Esophagus squamous epithelium (tissue), 5 donors: ENCODE measurements at regions not wholly inside any gene's neighbourhood (a gene's known extent, or its start where the extent isn't known, plus 50 kb on each side); places are given as distances from the start of the nearest gene placed in this dataset.

Source experiments
- DNase-seq: peaks from one replicate; lab custom pipeline; 2025; lab: John Stamatoyannopoulos, UW
- H3K27ac ChIP-seq, 4 donors: fragments of 200-600 bp; sonication (generic); one replicate each; pipeline ENCODE4 v1.5.1; 2016 to 2019; ENCODE audit warnings: mild to moderate bottlenecking in 1 of 4
- H3K27me3 ChIP-seq, 4 donors: fragments of 200-600 bp; sonication (generic); 1 replicate in 3 of 4; 2 replicates in 1 of 4; pipeline versions ENCODE4 v1.5.1 to v1.6.0; 2017 to 2021; ENCODE audit warnings: antibody characterized with exemption in 1 of 4
- H3K36me3 ChIP-seq, 3 donors: fragments of 200-600 bp; sonication (generic); one replicate each; pipeline ENCODE4 v1.5.1; 2016 to 2019
- H3K4me1 ChIP-seq, 3 donors: fragments of 200-600 bp; sonication (generic); one replicate each; pipeline ENCODE4 v1.5.1; 2017 to 2019
- H3K4me3 ChIP-seq, 4 donors: fragments of 200-600 bp; sonication (generic); 1 replicate in 3 of 4; 2 replicates in 1 of 4; pipeline ENCODE4 v1.5.1; 2016 to 2019; ENCODE audit warnings: mild to moderate bottlenecking in 2 of 4, moderate library complexity in 1 of 4
- H3K9me3 ChIP-seq, 3 donors: fragments of 200-600 bp; sonication (generic); one replicate each; pipeline ENCODE4 v1.5.1; 2016 to 2019
- CTCF ChIP-seq, 6 experiments: fragments of 450-650 bp in 4 of 6; fragments of 200-600 bp in 2 of 6; sonication (generic) in 2 of 6; IDR thresholded peaks; one replicate each; pipeline ENCODE4 v1.5.1; 2016 to 2019; ENCODE audit warnings: antibody characterized with exemption in 6 of 6, mild to moderate bottlenecking in 4 of 6, moderate library complexity in 4 of 6
- POLR2A ChIP-seq, 4 donors: fragments of 450-650 bp; IDR thresholded peaks; one replicate each; pipeline ENCODE4 v1.6.1; 2017; ENCODE audit warnings: antibody characterized with exemption in 4 of 4, mild to moderate bottlenecking in 4 of 4, moderate library complexity in 3 of 4
- WGBS, 2 donors: methylation state at CpG; one replicate each; pipeline ENCODE4 v1.1.5; 2018; 5-methylcytosine and 5-hydroxymethylcytosine counted together
- intact Hi-C: fragments of 100-400 bp; cut with DNase I; formaldehyde crosslinking; loops from one replicate; pipeline ENCODE4 v1.15.0; 2022
- donor health status: DM: yes; HTN: yes; CAD: no.

DNA sequence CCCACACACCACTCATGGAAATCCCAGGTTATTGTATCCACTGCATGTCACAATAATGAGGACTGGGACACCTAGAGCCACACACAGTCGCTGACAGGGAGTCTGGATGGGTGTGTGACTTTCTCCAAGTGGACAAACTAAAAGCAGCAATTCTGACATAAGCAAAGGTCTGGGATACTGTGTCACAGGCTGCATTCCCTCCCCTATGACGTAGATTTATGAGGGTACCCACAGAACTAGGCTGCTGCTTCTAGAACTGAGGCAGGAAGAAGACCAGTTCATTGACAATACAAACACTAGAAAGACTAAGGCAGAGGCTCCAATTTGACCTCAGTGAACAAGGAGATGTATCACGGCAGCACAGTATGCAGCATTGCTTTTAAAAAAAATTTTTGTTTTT is 63.6 kb upstream of the TBCA start:
- Histone ChIP-seq H3K4me1 (peaks cover 0 to 10% (median 0%) of the 10 kb centered on the region in 3 donors), H3K36me3 (no peaks in the 10 kb centered on the region), H3K27ac (no peak overlapping the region), H3K9me3 (no peaks in the 10 kb centered on the region), H3K4me3 (no peak overlapping the region), H3K27me3 (peaks cover 0 to 22% (median 0%) of the 10 kb centered on the region in 4 donors)
- TF ChIP-seq CTCF (IDR thresholded peaks at IDR 0.05), result no peak
- TF ChIP-seq POLR2A (IDR thresholded peaks at IDR 0.05), result no peak
- intact Hi-C loops, result no loop called here
- DNase-seq, result no peak
- WGBS, 2 donors, result 83 to 85% methylated on average over 3 of the region's 3 CpGs

- no peak for DNase-seq
- WGBS, 2 donors, result 48 to 67% methylated on average over 3 of the region's 3 CpGs
- Histone ChIP-seq H3K9me3 (no peaks in the 10 kb centered on the region), H3K27ac (no peak overlapping the region), H3K4me1 (no peaks in the 10 kb centered on the region), H3K36me3 (no peaks in the 10 kb centered on the region), H3K4me3 (no peak overlapping the region), H3K27me3 (peaks cover 0 to 27% (median 0%) of the 10 kb centered on the region in 4 donors)
- TF ChIP-seq POLR2A (IDR thresholded peaks at IDR 0.05) (no peak), CTCF (IDR thresholded peaks at IDR 0.05) (no peak)
- intact Hi-C loops, result no loop called here
Measured at GRCh38 chr5:77832938-77833337, 56.8 kb upstream of the TBCA start.

- WGBS, 2 donors, result 65 to 82% methylated on average over 5 of the region's 5 CpGs
- intact Hi-C loops, result no loop called here
Measured at GRCh38 chr5:77832166-77832770, 56.1 kb upstream of the TBCA start.

DNA sequence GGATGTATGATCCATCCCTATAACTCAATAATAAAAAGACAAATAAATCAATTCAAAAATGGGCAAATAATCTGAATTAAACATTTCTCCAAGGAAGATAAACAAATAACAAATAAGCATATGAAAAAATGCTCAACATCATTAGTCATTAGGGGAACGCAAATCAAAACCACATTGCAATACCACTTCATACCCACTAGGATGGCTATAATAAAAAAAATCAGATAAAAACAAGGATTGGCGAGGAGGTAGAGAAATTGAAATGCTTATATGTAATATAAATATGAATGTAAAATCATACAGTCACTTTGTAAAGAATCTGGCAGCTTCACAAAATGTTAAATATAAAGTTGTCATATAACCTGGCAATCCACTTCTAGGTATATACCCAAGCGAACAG is 52.3 kb upstream of the TBCA start:
- intact Hi-C loops, result no loop called here
- H3K27ac ChIP-seq, result no peak overlapping the region
- no peaks in the 10 kb centered on the region for H3K36me3 ChIP-seq
- H3K27me3 ChIP-seq, result peaks cover 0 to 51% (median 0%) of the 10 kb centered on the region in 4 donors
- no peaks in the 10 kb centered on the region for H3K4me1 ChIP-seq
- no peak overlapping the region for H3K4me3 ChIP-seq
- no peaks in the 10 kb centered on the region for H3K9me3 ChIP-seq
- 58 to 74% methylated on average over 3 of the region's 3 CpGs for WGBS, 2 donors
- TF ChIP-seq POLR2A (IDR thresholded peaks at IDR 0.05) (no peak), CTCF (IDR thresholded peaks at IDR 0.05) (peak in 3 of 6 experiments; percentile 15 to 26 (median 18))
- no peak for DNase-seq

More at GRCh38 chr5:77832166-77832770, 56.1 kb upstream of the TBCA start:
- Histone ChIP-seq H3K4me3 (no peak overlapping the region), H3K4me1 (no peaks in the 10 kb centered on the region), H3K36me3 (no peaks in the 10 kb centered on the region), H3K27me3 (peaks cover 0 to 33% (median 0%) of the 10 kb centered on the region in 4 donors), H3K27ac (no peak overlapping the region), H3K9me3 (no peaks in the 10 kb centered on the region)
- no peak for DNase-seq
- TF ChIP-seq POLR2A (IDR thresholded peaks at IDR 0.05) (no peak), CTCF (IDR thresholded peaks at IDR 0.05) (no peak)
